Endothelial cell of umbilical vein (primary cell): ENCODE measurements at regions not wholly inside any gene's neighbourhood (a gene's known extent, or its start where the extent isn't known, plus 50 kb on each side); places are given as distances from the start of the nearest gene placed in this dataset.

Experiments used
- CTCF ChIP-seq, 2 donors: IDR thresholded peaks; 1 replicate in 1 of 2; 2 replicates in 1 of 2; pipeline ENCODE4 v1.5.1; 2011; ENCODE audit warnings: low read length in 2 of 2, mild to moderate bottlenecking in 2 of 2, moderate library complexity in 2 of 2, control low read depth in 1 of 2, inconsistent platforms in 1 of 2, low read depth in 1 of 2; ENCODE audit not compliant: insufficient read depth in 1 of 2; ENCODE audit errors: extremely low read depth in 1 of 2
- TF ChIP-seq, protein P1 (sequence below): IDR thresholded peaks from 2 replicates; pipeline ENCODE4 v1.6.1; 2011; ENCODE audit not compliant: insufficient read depth, insufficient read length

DNA sequence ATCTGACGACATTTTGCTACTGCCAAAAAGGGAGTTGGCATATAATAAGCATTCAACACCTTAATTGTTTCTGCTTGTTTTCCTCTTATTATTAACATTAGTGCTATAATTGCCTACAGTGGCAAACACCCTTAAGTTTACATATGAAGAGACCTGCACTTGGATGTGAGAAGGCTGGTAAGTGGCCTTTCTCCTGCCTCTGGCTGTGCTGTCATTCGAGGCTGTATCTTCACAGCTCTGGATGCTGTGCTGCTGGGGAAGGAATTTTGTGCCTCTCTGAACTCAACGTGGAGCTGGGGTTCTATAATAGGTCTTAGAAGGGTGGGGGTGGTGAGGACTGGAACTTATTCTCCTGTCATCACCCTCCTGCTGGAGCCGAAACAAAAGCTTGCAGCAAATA, 385.9 kb downstream of the EMP1 start:
- TF ChIP-seq, protein P1, sequence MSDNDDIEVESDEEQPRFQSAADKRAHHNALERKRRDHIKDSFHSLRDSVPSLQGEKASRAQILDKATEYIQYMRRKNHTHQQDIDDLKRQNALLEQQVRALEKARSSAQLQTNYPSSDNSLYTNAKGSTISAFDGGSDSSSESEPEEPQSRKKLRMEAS: no peak
- no peak for TF ChIP-seq CTCF (IDR thresholded peaks at IDR 0.05; ENCODE audit: extremely low read depth in 1 of 2, insufficient read depth in 1 of 2, low read depth in 1 of 2, low read length in 2 of 2)
